ENCODE measurements at regions not wholly inside any gene's neighbourhood (a gene's known extent, or its start where the extent isn't known, plus 50 kb on each side); places are given as distances from the start of the nearest gene placed in this dataset.

GRCh38 chr5:73336366-73336765 is 112.2 kb downstream of the FOXD1 start:
- Histone ChIP-seq H3K9me3 (replicated peaks; ENCODE audit: control insufficient read depth, insufficient read depth, low read length) (no peaks in the 10 kb centered on the region), H4K20me1 (ENCODE audit: control insufficient read depth, insufficient read depth) (no peaks in the 10 kb centered on the region), H3K4me2 (ENCODE audit: control insufficient read depth, insufficient read depth) (no peak overlapping the region), H3K9ac (ENCODE audit: control insufficient read depth, insufficient read depth, low read length) (no peak overlapping the region), H3K4me1 (ENCODE audit: control insufficient read depth, insufficient read depth, low read length) (no peaks in the 10 kb centered on the region), H3K27ac (ENCODE audit: control insufficient read depth, insufficient read depth) (no peak overlapping the region), H2AFZ (ENCODE audit: control insufficient read depth, low read depth, low read length) (no peak overlapping the region), H3K27me3 (replicated peaks in 1 of 2; ENCODE audit: control insufficient read depth in 2 of 2, insufficient read depth in 2 of 2, low read length in 1 of 2) (peaks cover 1 to 4% of the 10 kb centered on the region in 2 experiments; a peak in 3 of 4 replicates), H3K79me2 (ENCODE audit: control insufficient read depth, insufficient read depth, low read length) (no peaks in the 10 kb centered on the region), H3K36me3 (ENCODE audit: control insufficient read depth in 2 of 2, insufficient read depth in 2 of 2, low read length in 1 of 2) (no peaks in the 10 kb centered on the region), H3K4me3 (no peak overlapping the region)
- ChIA-PET CTCF (interaction anchor here (0.7 kb wide), 1 partner anchor 9 kb away, joined by 3 read pairs; no protein-coding TSS in a partner anchor), POLR2A (no interaction called here), SMC1A (ENCODE audit: uncharacterized antibody, unreplicated experiment) (no interaction called here), RAD21 (ENCODE audit: unreplicated experiment) (no interaction called here)
- intact Hi-C loops (cut with micrococcal nuclease; ENCODE audit: unreplicated experiment) (no loop called here), in situ Hi-C loops (cut with MboI) (no loop called here)
- BruUV-seq (replicated peaks): no TSS peak
- DNase-seq (ENCODE audit: low read depth, low spot score) (no peak), ATAC-seq (no peak), FAIRE-seq (no peak)
- TF ChIP-seq NR2C1 (IDR thresholded peaks at IDR 0.05) (no peak), E2F8 (IDR thresholded peaks at IDR 0.05; ENCODE audit: low read depth, partially characterized antibody) (no peak), ATF3 (IDR thresholded peaks at IDR 0.05; ENCODE audit: borderline replicate concordance, extremely low read depth, low read depth, low read length) (no peak), MYB (IDR thresholded peaks at IDR 0.05; ENCODE audit: borderline replicate concordance, low read depth, low read length) (no peak), HCFC1 (IDR thresholded peaks at IDR 0.05; ENCODE audit: low read length) (no peak), ZBTB11 (CRISPR knock-in tag; IDR thresholded peaks at IDR 0.05) (no peak), RFX5 (IDR thresholded peaks at IDR 0.05; ENCODE audit: low read depth, low read length) (no peak), BCL11A (IDR thresholded peaks at IDR 0.05; ENCODE audit: low read depth, low read length) (no peak)
- 30% methylated on average over 2 of the region's 2 CpGs for WGBS (ENCODE audit: insufficient coverage, insufficient replicate concordance, low lambda C conversion rate, missing lambda C conversion rate)
